Activated gamma-delta T cell (primary cell): ENCODE measurements at regions not wholly inside any gene's neighbourhood (a gene's known extent, or its start where the extent isn't known, plus 50 kb on each side); places are given as distances from the start of the nearest gene placed in this dataset.

ENCODE experiments used
- DNase-seq: peaks from one replicate; lab custom pipeline; 2025; lab: John Stamatoyannopoulos, UW

DNA sequence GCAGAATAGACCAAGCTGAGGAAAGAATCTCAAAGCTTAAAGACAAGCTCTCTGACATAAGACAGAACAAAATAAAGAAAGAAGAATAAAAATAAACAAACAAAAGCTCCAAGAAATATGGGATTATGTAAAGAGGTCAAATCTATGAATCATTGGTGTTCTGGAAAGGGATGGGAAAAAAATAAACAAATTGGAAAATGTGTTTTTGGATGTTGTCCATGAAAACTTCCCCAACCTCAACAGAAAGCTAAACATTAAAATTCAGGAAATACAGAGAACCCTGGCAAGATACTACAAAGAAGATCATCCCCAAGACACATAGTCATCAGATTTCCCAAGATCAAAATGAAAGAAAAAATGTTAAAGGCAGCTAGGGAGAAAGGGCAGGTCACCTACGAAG is 662.0 kb upstream of the CDH18 start:
- DNase-seq, result no peak

GRCh38 chr5:20648981-20649380 is 661.0 kb upstream of the CDH18 start:
- no peak for DNase-seq

DNA sequence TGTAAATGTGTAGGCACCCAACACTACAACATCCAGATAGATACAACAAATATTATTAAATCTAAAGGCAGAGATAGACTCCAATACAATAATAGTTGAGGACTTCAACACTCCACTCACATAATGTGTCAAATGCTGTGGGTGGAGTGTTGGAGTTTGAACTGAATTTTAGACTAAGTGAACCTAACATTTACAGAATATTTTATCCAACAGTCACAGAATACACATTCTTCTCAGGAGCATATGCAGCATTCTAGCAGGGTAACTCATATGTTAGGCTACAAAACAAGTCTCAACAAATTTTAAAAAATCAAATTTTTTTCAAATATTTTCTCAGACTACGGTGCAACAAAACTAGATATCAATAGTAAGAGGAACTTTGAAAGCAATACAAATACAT is 648.7 kb upstream of the CDH18 start:
- DNase-seq, result no peak

DNA sequence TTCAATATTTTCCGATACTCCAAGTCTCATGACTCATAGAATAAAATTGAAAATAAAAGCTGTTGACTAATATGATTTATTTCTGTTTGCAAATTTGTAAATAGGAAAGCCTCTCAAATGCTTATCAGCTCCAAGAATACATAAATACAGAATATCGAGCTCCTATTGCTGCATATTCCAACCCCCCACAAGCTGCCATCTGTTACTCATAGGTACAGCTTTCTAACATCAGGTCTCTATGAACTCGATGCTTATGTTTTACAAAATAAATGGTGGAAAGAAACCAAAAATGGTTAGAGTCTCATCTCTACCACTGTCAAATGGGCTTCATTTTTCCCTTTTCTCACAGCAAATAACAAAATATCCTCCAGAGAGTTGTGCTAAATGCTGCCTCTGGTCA is 631.6 kb upstream of the CDH18 start:
- DNase-seq, result no peak

GRCh38 chr5:20618340-20618739 is 630.3 kb upstream of the CDH18 start:
- no peak for DNase-seq

DNA sequence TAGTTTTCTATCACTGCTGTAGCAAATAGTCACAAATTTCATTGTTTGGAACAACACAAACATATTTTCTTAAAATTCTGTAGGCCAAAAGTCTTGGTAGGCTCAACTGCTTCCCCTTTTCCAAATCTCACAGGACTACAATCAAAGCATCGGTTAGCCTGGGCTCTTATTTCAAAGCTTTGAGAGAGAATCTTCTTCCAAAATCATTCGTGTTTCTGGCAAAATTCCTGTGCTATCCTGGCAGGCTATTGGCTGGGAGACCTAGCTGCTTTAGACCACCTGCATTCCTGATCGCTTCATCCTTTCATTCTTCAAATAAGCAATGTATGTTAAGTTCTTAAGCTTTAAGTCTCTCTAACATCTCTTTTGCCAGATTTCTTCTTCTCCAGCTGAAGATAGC is 629.8 kb upstream of the CDH18 start:
- DNase-seq, result no peak

DNA sequence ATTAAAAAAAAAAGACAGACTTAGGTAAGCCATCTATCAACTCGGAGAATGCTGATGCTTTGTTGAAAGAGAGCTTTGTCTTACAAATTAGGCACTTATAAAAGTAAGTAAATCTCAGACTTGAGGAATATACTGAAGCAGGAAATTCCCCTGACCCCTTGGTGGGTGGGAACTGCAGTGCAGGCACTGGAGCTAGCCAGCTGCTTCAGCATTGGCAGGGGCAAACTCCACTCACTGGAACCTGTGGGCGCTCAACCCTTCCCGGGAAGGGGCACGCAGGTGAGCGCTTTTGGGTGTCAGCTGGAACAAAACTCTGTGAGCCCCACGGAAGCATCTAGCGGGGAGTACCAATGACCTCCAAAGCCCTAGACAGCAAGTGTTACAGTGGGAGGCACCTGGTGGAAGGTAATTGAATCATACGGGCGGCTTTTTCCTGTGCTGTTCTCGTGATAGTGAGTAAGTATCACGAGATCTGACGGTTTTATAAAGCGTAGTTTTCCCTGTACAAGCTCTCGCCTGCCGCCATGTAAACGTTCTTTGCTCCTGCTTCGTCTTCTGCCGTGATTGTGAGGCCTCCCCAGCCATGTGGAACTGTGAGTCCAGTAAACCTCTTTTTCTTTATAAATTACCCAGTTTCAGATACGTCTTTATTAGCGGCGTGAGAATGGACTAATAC is 628.0 kb upstream of the CDH18 start:
- DNase-seq, result no peak

DNA sequence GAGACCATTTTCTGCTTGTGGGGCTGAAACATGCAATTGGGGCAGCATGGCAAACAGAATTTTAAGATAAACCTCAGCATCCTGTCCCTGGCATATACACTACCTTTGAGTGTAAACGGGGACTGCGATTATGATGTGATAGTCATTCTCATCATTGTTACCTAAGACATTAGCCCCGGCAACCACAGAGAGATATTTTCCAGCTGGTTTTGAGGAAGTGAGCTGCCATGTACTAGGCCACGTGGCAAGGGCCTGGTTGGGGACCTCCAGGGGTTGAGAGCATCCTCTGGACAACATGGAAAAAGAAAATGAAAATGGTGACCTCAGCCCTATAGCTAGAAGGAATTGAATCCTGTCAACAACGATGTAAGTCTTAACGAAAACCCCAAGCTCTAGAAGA is 623.6 kb upstream of the CDH18 start:
- no peak for DNase-seq

DNA sequence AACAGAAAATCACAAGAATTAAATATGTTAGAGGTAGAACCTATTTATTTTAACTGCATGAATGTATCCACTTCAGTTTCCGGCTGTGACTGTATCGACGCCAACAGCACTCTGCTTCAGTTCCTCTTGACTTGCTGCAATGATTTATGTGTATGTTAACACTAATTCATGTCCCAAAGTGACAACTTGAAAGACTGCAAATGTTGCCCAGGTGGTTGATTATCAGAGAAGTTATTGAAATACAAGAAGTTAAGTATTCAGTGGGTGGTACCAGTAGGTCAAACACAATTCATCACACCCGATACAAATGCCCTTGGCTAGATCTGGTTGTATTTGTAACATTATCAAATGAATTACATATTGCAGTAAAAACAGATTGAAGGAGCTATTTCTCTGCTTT is 622.7 kb upstream of the CDH18 start:
- no peak for DNase-seq

DNA sequence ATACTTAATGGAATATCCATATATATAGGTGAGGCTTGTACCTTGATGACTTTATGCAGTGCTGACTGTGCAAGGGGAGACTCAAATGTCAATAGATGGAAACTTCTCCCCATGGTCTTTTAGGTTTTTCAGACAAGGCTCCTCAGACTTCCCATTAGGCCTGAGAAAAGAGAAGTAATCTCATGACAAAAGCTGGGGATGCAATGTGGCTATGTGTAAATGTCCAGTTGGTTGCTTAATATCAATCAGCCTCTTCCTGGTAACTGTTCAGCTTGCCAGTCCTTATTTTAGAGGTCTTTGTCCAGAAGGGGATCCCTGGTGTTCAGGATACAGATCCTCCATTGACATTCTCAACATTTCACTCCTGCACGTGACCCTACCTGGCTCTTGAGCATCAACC is 621.1 kb upstream of the CDH18 start:
- no peak for DNase-seq

GRCh38 chr5:20608567-20608966 is 620.6 kb upstream of the CDH18 start:
- no peak for DNase-seq

GRCh38 chr5:20605732-20606525 is 617.9 kb upstream of the CDH18 start:
- DNase-seq, result no peak

DNA sequence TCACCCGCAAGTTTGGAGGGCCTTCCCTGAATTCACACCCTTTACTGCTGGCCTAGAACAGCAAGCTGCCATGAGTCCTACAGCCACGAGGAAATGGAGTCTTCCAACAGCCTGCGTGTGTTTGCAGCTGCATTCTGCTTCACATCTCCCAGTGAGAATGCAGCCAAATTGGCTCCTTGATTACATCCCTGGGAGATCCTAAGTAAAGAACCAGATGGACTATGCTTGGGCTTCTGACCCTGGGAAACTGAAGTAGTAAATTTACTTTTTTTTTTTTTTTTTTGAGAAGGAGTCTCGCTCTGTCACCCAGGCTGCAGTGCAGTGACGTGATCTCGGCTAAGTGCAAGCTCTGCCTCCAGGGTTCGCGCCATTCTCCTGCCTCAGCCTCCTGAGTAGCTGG is 617.0 kb upstream of the CDH18 start:
- no peak for DNase-seq

DNA sequence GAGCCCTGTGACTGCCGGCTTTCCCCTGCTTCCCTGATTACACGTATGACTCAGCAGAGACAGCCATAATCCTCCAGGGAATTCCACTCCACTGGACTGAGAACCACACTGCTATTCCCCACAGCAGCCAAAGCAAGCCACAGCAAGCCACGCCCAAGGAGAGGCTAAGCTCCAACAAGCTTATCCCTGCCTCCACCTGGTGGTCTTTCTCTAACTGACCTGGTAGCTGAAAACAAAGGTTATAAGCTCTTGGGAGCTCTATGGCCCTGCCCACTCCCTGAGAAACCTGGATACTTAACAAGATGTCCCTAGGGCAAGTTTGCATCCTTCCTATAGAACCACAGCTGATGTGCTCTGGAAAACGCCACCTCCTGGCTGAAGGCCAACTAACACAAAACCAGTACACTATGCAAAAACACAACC is 613.7 kb upstream of the CDH18 start:
- no peak for DNase-seq

DNA sequence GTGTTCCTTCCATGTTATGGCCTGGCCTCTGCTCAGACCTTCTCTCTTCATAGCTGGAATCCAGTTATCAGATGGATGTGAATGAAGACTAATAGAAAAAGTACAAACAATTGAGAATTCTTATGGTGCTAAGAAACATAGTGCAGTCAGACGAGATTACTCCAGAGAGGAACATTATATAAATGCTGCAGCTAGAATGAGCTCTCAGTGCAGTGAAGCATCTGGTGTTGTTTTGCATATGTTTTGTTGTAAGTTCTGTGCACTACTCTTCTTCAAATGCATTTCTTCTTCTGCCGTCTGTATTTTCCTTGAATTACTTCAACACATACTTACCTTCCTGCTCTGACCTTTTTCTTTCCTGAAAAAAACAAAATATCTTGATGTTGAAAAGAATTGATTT is 602.4 kb upstream of the CDH18 start:
- no peak for DNase-seq

GRCh38 chr5:20575571-20575970 is 587.6 kb upstream of the CDH18 start:
- DNase-seq, result no peak

DNA sequence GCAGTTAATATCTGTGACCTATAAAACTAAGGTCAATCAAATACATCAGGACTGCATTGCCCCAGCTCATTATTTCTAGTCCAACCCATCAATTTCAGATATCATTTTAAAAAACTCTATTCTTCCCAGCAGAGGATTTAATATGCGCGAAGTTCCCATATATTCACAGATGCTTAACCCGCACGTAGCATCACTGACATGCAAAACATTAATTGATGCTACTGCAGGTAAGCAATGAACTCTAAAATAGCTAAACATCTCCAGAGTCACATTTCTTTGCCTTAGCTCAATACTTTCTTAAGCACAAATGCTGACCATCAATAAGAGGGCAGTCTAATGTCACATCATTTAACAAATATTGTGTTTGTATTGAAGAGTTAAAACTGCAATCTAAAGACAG is 586.6 kb upstream of the CDH18 start:
- no peak for DNase-seq

- no peak for DNase-seq
Measured at GRCh38 chr5:20572614-20573013, 584.6 kb upstream of the CDH18 start.

DNA sequence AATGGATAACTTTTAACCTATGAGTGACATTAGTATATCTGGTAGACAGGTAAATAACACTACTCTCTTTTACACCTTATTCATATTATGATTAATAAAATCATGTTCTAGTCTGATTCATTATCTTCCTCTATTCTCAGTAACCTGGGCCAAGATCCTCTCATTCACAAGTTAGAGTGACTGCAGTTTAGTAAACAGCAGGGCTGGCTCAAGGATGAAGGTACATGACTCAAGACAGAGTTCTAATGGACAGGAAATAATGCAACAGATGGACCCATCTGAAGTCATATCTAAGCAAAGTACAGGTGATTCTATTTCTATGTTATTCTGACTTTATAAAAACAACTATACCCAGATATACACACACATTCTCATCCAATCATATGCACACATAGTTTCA is 582.5 kb upstream of the CDH18 start:
- DNase-seq, result no peak

- DNase-seq, result no peak
Measured at GRCh38 chr5:20562544-20562943, 574.5 kb upstream of the CDH18 start.

- no peak for DNase-seq
Measured at GRCh38 chr5:20559845-20560244, 571.8 kb upstream of the CDH18 start.

DNA sequence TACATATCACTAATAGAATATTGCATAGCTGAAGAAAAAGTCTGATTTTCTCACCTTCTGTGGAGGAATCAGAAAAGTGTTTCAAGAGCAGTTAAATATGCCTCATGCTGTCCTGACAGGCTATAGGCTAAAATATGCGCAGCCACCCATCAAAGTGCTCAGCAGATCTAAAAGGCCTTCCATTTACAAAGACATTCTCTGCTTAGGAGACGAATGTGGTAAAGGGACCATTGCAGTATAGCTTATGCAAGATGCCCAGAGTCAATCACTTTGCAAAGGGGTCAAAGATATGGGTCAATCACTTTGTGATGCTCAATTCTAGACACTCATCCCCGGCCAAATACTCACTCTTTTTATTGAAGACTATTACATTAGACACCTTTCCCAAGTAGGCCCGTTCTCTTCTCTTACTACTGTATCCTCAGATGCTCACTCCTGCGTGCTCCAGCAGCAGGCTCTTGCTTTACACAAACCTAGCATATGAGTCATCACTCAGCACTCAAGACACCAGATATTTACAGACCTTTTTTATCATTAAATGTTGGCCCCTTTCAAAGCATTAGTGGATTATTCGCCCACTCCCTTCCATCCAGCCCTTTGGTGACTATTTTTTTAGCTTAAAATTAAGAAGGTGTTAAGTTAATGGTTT is 568.2 kb upstream of the CDH18 start:
- no peak for DNase-seq

DNA sequence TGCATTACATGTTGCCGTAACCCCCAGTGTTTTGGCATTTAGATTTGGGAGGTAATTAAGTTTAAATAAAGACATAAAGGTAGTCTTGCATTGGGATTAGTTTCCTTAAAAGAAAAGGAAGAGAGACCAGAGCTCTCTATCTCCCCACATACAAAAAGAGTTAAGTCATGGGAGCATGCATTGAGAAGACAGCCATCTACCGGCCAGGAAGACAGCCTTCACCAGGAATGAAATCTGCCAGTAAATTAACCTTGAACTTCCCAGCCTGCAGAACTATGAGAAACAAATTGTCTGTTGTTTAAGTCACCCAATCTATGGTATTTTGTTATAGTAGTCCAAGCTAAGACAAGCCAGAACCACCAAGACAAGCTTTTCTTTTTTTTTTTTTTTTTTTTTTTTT is 567.0 kb upstream of the CDH18 start:
- DNase-seq, result no peak
